ENCODE measurements at regions not wholly inside any gene's neighbourhood (a gene's known extent, or its start where the extent isn't known, plus 50 kb on each side); places are given as distances from the start of the nearest gene placed in this dataset.
"Not testable (repeated sequence)": the region's sequence is repeated elsewhere in the genome, so short reads cannot be mapped to it uniquely, and the experiment has no call there.

DNA sequence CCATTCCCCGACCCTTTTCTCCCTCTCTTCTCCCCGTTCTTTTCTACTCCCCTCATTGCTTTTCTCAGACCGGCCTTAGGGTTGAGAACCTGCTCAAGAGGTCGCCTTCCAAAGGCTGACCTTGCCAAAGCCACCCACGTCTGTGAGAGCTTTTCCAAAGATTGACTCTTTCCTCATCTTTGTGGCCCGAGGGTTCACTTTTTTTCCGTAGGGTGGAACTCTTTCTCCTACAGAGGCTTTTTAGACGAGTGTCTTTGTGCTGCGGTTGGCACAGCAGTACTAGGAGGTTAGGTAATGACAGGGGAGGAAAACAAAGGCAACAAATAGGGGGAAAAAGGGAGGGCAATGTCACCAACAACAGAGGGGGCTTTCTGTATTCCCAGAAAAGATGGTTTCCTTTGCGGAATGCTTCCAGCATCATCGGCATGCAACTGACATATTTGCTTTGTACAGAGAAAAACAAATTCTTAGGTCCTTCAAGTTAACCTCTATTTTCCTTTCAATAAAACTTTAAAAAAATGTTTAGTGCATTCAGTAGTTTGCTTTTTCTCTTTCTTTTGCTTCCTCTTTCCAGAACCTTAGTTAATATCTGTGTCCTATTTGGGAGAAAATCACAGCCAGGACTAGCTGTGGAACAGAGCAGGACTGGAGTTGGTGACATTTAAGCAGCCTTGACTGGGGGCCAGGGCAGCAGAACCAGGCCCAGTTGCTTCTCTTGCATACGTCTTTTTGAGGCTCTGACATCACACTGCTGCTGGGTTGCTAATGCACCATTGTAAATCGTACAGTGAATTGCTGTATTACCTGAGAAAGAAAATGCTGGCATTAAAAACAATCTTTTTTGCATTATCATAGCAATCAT is 188.1 kb upstream of the FANCL start:
- no peak for DNase-seq

DNA sequence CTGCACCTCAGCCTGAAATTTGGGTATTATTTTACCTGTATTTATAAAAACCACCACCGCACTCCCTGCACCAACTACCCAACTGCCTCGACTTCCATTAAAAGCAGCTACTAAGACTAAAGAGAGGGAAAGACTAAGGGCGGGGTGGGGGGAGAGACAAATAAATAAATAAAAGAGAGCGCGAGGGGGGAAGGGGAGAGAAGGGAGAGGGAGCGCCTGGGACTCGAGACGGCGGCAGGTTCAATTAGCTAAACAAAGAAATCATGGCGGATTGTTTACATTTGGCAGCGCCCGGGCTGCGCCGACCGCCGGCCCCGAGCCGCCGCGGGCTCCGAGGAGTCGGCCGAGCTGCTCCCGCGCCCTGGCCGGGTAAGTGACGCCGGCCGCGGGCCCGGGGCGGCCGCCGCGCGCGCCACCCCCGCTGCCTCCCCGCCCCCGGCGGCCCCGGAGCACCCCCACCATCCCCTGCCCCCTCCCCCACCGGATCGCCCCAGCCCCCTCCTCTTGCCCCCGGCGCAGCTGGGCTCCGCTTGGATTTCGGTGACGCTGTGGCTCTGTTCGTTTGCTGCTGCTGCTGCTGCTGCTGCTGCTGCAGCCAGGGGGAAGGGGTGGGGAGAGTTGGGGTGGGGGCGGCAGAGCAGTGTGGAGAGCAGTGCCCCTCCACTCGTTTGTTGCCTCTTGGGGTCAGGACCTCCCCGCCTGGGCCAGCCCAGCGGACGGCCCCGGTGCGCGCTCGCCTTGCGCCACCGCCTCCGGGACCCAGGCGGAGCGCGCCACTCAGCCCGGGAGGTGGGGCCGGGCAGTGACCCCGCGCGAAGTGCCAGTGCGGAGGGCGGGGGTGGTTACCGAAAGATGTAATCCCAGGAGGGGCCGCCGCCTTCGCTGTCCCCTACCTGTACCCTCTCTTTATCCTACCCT is 187.2 kb upstream of the FANCL start:
- DNase-seq, result peak in 1 of 2 donors; percentile 4

DNA sequence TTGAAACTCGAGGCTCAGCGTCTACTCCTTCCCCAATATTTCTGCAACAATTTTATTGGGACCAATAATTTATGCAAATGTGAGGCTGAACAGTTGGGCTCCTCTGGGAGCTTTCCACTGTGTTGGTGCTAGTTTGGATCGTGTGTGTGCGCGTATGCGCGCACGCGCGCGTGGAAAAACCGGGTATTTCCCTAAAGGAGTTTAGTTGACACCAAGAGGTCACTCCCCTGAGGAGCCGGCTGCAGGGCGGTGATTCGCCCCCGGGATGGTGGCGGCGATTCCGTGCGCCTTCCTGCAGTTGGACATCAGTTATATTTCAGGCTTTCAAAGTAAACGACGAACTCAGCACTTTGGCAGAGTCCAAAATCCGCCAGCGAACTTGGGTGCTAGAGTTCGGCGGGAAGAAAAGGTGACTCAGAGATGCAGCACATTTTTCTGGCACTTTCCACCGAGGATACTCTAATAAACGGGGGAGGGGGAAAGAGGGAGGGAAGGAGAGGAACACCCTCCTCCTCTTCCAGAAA is 186.5 kb upstream of the FANCL start:
- DNase-seq, result no peak

DNA sequence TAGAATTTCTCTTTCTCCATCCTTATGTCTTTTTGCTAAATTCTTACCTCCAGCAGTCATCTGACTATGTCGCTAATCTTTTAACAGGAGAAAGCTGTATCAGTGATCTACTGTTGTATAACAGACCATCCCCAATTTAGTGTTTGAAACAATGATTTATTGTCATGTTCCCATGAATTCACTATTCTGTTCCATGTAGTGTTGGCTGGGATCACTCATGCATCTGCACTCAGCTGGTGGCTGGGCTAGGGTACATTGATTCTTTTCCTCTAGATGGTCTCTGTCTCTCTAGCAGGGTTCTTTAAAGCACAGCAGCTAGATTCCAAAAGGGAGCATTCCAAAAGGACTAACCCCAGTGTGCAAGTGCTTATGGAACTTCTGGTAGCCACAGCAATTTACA is 184.2 kb upstream of the FANCL start:
- DNase-seq, result no peak

DNA sequence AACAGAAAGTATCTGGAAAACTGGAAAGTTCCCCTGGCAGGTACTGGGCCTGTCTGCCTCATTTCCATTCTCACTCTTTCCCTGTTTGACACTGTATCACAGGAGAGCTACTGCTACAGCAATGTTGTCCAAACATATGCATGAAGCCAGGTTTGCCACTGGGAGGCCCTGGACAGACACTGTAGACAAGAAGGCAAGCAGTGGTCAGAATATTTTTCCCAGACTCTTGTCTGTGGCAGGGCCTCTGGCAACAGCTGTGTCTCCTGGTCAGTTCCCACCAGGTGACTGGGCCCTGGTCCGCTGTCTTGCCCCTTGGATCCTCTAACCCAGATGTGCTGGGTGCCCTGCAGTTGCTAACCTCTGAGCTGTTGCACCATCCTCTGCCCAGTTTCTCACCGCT is 178.9 kb upstream of the FANCL start:
- DNase-seq, result no peak

DNA sequence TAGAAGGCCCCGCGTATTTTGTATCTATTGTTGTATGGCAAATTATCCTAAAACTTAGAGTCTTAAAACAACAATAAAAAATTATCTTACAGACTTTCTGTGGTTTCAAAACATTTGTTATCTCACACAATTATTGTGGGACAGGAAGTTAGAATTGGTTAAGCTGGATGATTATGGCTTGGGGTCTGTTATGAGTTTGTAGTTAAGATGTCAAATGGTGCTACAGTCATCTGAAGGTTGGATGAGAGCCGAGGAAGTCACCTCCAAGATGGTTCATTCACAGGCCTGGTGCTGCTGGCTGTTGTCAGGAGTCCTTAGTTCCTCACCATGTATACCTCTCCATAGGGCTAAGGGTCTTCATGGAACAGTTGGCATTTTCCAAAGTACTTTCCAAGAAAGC is 175.6 kb upstream of the FANCL start:
- DNase-seq, result no peak

DNA sequence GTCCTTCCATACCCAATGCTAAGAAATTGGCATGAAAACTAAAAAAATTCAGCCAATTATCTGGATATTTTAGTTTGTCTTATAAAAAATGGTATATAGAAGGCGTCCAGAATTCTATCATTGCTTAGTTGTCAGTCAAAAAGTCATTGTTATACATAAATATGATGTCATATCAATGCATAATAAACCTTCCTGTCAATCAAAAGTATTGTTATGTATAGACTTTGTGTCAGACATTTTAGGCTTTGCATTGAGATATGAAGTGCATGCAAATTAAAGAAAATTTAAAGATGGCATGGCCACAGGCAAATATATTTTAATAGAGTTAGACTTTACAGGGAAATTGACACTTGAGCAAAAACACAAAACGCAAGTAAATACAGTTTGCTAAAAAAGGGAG is 173.4 kb upstream of the FANCL start:
- DNase-seq, result no peak

DNA sequence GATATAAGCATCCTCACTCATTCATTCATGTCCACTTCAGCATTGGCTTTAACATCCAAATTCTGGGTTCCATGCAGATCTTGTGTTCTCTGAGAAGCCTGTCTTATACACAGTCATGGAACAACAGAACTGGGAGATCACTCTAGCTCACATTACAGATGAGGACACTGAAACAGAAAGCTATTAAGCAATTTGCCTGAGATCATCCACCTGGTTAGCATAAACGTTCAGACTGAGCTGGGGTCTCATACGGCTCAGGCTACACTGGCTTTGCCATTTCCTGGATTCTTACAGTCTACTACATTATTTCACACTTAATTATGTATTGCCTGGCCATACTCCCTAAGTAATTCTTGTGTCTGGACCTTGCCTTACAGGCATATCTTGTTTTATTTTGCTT is 169.4 kb upstream of the FANCL start:
- no peak for DNase-seq

DNA sequence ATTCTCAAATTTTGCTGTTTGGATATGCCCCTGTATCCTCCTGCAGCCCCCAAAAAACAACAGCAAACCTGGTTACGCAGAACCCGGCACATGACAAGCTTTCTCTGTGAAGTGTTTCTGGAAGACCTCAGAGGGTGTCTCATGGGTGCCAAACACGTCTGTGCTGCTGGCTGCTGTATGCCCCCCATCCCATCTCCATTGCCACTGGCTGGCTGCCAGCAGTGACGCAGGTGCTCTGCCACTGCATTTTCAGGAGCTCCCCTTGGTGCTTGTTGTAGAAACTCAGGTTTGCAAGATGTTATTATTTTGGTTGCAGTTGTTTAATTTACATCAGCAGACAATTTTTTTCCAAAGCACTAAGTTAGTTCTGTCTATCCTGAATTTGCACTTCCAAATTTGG is 166.4 kb upstream of the FANCL start:
- DNase-seq, result no peak

DNA sequence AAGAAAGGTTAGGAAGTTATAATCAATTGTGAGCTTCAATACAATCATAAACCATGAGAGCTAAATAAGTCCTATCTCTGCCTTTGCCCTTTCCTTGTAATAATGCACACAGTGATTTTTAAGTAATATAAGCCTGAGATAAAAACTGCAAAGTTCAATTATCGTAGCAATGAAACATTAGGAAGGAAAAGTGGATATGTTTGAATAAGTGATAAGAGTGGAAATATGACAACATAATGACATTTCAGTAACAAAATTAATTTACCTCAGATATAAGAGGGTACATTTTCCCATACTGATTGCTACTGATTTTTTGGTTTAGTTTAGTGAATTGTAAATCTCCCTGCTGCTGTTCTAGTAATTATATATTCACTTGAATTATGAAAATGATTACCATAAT is 164.2 kb upstream of the FANCL start:
- DNase-seq, result no peak

DNA sequence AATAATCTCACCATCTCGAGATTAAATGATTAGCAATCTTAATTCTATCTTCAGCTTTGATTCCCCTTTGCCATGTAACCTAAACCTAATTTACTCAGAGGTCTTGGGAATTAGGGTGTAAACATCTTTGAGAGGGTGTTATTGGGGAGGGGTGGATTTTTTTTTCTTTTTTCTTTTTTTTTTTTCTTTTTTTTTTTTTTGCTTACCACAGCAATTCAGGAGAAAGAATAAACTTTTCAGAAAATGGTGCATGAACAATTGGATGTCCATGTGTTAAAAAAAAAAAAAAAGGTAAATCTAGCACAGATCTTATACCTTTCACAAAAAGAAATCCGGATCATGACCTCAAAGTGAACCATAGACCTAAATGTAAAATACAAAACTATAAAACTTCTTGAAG is 160.8 kb upstream of the FANCL start:
- DNase-seq, result no peak

DNA sequence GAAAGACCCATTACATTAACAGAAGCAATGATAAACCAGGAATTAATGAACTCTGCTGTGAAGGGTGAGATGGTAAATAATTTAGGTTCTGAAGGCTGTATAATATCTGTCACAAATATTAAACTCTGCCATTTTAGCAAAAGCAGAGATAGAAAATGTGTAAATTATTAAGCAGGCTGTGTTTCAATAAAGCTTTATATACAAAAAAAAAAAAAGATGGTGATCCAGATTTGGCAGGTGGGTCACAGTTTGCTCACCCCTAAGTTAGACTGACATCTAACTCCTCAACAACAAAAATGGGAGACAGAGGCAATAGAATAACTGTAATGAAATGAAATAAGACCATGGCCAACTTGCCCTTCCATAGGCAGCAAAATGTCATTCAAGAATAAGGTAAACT is 157.3 kb upstream of the FANCL start:
- no peak for DNase-seq

DNA sequence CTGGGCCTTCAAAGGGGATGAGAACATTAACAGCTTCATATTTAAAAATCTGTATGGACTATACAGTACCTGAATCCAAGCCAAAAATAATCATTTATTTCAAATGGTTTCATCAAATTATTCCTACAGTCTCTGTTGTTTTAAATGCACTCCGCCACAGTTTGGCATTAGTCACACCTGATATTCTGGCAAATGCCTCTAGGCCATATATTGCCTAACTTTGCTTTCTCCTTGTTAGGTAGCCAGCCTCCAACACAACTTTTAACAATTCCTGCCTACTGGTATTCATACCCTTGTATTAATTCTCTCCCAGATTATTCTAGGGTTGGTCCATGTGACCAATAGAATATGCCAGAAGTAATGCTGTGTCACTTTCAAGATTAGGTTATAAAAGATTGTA is 146.6 kb upstream of the FANCL start:
- DNase-seq, result no peak

DNA sequence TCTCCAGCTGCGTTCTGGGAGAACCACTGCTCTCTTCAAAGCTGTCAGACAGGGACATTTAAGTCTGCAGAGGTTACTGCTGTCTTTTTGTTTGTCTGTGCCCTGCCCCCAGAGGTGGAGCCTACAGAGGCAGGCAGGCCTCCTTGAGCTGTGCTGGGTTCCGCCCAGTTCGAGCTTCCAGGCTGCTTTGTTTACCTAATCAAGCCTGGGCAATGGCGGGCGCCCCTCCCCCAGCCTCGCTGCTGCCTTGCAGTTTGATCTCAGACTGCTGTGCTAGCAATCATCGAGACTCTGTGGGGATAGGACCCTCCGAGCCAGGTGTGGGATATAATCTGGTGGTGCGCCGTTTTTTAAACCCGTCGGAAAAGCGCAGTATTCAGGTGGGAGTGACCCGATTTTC is 145.8 kb upstream of the FANCL start:
- DNase-seq, result not testable (repeated sequence)

DNA sequence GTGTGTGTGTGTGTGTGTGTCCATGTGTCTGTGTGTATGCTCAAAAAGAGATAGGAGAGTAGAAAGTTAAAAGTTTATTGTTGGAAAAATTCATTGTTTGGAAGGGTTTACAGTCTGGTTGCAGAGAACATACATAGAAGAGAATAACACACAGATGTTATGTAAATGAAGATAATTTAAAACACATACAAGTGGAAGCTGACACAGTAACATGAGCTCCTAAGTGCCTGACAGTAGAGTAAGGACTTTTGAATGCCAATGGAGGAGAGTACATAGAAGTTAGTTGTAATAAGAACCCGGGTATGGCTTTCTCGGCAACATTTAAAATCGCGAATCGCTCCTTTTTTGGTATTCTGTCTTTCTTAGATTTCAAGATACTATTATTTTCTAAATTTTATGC is 137.0 kb upstream of the FANCL start:
- no peak for DNase-seq

DNA sequence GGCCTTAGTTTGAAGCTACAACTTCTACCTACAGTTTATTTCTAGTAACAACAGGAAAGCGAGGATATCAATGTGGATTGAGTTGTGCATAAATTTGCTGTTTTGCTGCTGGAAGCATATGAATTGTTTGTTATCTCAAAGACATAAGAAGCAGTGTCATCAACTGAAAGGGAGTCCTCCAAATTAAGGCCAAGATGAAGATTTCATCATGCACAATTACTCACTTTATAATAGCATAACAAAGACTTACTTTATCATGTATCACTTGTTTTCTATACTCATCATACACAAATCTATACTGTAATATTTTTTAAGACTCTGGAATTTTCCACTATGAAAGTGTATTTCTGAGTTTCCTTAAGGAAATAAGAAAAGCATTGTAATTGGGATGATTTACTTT is 136.1 kb upstream of the FANCL start:
- no peak for DNase-seq

DNA sequence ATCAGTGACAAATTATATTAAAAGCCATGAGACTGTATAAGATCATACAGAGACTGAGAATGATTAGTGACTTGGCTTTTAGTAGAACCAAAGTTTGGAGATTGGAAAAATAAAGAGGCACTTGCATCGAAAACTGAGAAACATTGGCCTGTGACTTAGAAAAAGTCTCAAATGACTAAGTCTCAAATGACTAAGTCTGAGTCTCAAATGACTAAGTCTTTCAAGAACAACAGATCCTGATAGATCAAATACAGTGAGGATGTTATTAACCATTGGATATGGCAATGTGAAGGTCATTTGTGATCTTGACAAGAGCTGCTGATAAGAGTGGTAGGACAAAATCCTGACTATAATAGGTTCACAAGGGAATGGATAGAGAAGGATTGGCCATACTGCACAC is 135.5 kb upstream of the FANCL start:
- no peak for DNase-seq

DNA sequence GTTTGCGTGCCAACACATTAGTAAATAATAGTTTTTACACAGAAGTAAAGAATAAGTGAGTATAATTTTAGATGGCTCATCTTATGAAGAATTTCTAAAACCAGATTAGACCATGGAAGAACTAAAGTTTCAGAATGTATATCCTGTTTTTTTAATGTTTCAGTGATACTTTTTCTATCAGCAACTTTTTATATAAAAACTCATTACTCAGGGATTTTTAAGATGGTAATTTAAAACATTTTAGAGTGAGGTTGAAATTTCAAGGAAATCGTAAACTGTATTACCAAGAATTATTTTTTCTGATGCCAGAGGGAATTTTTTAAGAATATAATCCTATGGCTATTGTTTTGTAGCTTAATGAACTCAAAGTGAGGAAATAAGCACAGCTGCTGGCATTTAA is 128.5 kb upstream of the FANCL start:
- no peak for DNase-seq

DNA sequence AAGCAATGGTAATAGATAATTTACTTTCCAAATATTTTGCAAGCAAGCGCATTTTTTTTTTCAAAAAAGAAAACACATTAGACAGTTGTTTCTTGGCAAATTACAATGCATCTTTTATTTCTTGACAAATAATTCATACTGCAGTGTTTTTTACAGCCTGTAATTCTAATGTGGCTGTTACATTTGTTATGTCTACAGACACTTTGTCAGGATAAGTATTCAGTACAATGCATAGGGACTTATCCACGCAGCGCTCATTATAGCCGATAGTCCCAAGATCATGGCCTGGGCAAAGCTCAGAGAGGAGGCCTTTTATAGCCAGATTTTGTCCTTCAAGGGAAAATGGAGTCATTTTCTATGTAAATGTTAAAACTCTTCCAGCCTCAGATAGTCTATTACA is 123.0 kb upstream of the FANCL start:
- no peak for DNase-seq

DNA sequence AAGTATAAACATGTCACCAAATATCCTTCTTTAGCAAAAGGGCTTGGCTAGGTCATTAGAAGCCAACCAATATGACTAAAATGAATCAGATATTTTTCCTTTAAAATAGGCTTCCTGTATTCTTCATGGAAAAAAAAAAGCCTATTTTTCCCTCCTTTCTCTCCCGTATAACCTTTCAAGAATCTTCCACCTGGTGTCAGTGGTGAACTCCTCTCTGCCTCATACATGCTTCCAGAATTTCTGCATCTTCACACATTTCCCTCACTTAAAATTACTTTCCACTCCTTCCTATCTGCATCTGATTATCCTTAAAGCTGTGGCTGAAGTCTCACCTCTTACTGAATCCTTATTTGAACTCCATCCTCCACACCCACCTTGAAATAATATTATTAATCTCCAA is 116.9 kb upstream of the FANCL start:
- DNase-seq, result no peak

DNA sequence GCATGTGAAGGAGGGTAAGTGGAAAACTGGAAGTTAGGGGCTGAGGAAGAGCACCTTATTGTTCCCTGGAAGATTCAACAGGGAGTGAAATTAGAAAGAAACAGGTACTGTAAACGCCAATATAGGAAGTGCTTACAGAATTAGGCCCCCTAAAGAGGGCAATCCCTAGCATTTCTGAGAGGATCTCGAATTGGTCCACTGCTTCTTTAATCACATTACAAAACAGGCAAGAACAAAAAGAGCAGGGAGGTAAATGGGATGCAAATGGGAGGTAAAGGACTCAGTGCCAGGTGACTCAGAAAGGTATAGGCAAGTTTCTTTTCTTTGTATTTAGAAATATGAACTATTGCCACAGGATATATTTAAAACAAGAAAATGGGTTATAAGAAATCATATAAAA is 116.4 kb upstream of the FANCL start:
- DNase-seq, result no peak

DNA sequence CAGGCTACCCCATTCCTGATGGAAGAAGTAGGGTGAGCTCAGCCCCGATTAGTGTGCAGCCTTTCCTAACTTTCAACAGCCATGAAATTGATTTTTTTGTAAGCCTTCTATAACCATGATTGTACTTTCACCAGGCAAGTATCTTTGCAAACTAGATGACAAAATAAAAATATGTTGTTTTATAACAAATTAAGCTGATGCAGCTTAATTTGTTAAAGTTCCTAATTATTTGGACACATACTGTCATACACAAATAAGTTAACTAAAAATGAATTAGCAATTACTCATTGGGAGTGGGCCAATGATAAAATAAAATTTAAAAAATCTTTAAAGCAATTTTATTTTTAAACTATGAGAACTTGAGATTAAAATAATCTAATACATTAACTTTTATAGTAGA is 113.1 kb upstream of the FANCL start:
- no peak for DNase-seq

DNA sequence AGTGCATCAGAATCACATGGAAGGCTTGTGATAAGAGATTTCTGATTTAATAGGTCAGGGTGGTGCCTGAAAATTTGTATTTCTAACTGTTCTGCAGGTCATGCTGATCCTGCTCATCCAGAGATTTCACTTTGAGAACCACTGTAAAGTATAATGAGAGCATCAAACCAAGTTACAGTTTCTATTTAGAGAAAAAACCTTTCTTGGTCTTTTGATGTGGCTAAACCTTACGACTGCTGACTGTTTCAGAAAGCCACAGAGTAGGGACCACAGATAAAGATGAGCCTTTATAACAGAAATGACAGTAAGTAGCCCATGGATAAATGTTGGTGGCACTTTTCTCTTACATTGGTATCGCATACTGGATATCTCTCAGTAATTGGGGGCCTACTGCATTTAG is 109.4 kb upstream of the FANCL start:
- no peak for DNase-seq

DNA sequence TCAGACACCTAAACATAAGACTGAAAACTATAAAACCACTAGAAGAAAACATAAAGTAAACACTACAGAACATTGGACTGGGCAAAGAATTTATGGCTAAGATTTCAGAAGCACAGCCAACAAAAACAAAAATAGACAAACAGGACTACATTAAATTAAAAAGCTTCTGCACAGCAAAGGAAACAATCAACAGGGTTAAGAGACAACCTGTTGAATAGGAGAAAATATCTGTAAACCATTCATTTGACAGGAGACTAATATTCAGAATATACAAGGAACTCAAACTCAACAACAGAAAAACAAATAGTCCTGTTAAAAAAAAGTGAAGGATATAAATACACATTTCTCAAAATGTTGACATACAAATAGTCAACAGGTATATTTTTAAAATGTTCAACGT is 106.7 kb upstream of the FANCL start:
- no peak for DNase-seq
